ENCODE measurements at regions not wholly inside any gene's neighbourhood (a gene's known extent, or its start where the extent isn't known, plus 50 kb on each side); places are given as distances from the start of the nearest gene placed in this dataset.

GRCh38 chr6:106892186-106892585, 82.3 kb downstream of the CD24 start:
- DNase-seq: no peak
- WGBS, 2 donors: 90 to 91% methylated on average over 5 of the region's 5 CpGs
- no peak overlapping the region for H3K4me3 ChIP-seq (replicated peaks in 1 of 3)
- H3K36me3 ChIP-seq: no peaks in the 10 kb centered on the region
- peaks cover 14 to 15% of the 10 kb centered on the region in 2 donors for H3K4me1 ChIP-seq
- H3K9me3 ChIP-seq: no peaks in the 10 kb centered on the region
- H3K27ac ChIP-seq: no peak overlapping the region
- intact Hi-C loops (cut with DNase I): no loop called here
- H3K27me3 ChIP-seq: no peaks in the 10 kb centered on the region
- TF ChIP-seq CTCF (IDR thresholded peaks at IDR 0.05) (no peak), POLR2A (IDR thresholded peaks at IDR 0.05) (no peak)

- Histone ChIP-seq H3K27me3 (no peaks in the 10 kb centered on the region), H3K27ac (no peak overlapping the region), H3K36me3 (no peaks in the 10 kb centered on the region), H3K4me3 (replicated peaks in 1 of 3) (no peak overlapping the region), H3K4me1 (peaks cover 26 to 31% of the 10 kb centered on the region in 2 donors), H3K9me3 (no peaks in the 10 kb centered on the region)
- WGBS, 2 donors: 95 to 98% methylated on average over 2 of the region's 2 CpGs
- no peak for DNase-seq
- TF ChIP-seq POLR2A (IDR thresholded peaks at IDR 0.05) (no peak), CTCF (IDR thresholded peaks at IDR 0.05) (no peak)
- intact Hi-C loops (cut with DNase I): no loop called here
These were observed 84.1 kb downstream of the CD24 start for GRCh38 chr6:106890447-106890846.

GRCh38 chr6:106889692-106890091, 84.8 kb downstream of the CD24 start:
- no peaks in the 10 kb centered on the region for H3K36me3 ChIP-seq
- intact Hi-C loops (cut with DNase I): no loop called here
- H3K9me3 ChIP-seq: no peaks in the 10 kb centered on the region
- H3K27me3 ChIP-seq: no peaks in the 10 kb centered on the region
- peaks cover 32 to 33% of the 10 kb centered on the region in 2 donors for H3K4me1 ChIP-seq
- TF ChIP-seq POLR2A (IDR thresholded peaks at IDR 0.05) (no peak), CTCF (IDR thresholded peaks at IDR 0.05) (no peak)
- WGBS, 2 donors: 89 to 90% methylated on average over 1 of the region's 1 CpG
- no peak overlapping the region for H3K4me3 ChIP-seq (replicated peaks in 1 of 3)
- no peak overlapping the region for H3K27ac ChIP-seq
- DNase-seq: no peak

GRCh38 chr6:106886922-106887797, 87.4 kb downstream of the CD24 start:
- H3K9me3 ChIP-seq: no peaks in the 10 kb centered on the region
- peak; percentile 20 to 31 for DNase-seq
- no peaks in the 10 kb centered on the region for H3K27me3 ChIP-seq
- H3K36me3 ChIP-seq: no peaks in the 10 kb centered on the region
- TF ChIP-seq POLR2A (IDR thresholded peaks at IDR 0.05) (peak in 1 of 2 donors; percentile 61), CTCF (IDR thresholded peaks at IDR 0.05) (no peak)
- peak overlapping the region; percentile 70 to 83 (median 81) for H3K27ac ChIP-seq
- intact Hi-C loops (cut with DNase I): no loop called here
- 36 to 44% methylated on average over 8 of the region's 8 CpGs for WGBS, 2 donors
- H3K4me3 ChIP-seq (replicated peaks in 1 of 3): no peak overlapping the region
- peaks cover 41 to 49% of the 10 kb centered on the region in 2 donors for H3K4me1 ChIP-seq

- H3K27ac ChIP-seq: peak overlapping the region; percentile 70 to 83 (median 81)
- H3K36me3 ChIP-seq: no peaks in the 10 kb centered on the region
- WGBS, 2 donors: 44 to 46% methylated on average over 9 of the region's 9 CpGs
- intact Hi-C loops (cut with DNase I): no loop called here
- H3K9me3 ChIP-seq: no peaks in the 10 kb centered on the region
- H3K4me3 ChIP-seq (replicated peaks in 1 of 3): no peak overlapping the region
- TF ChIP-seq CTCF (IDR thresholded peaks at IDR 0.05): peak in 1 of 6 experiments; percentile 11
- TF ChIP-seq POLR2A (IDR thresholded peaks at IDR 0.05): no peak
- no peak for DNase-seq
- no peaks in the 10 kb centered on the region for H3K27me3 ChIP-seq
- H3K4me1 ChIP-seq: peaks cover 42 to 52% of the 10 kb centered on the region in 2 donors
These were observed 88.3 kb downstream of the CD24 start for GRCh38 chr6:106886081-106886843.

Measured in thyroid gland (tissue), 4 donors.